Bronchial epithelial cell (primary cell): ENCODE measurements at regions not wholly inside any gene's neighbourhood (a gene's known extent, or its start where the extent isn't known, plus 50 kb on each side); places are given as distances from the start of the nearest gene placed in this dataset.

Experiments used
- DNase-seq: peaks from one replicate; pipeline ENCODE4 v3.0.0-alpha.2; 2010; ENCODE audit warnings: low read depth
- FAIRE-seq: peaks from 2 replicates; lab custom pipeline; 2011; peaks lifted over from hg19 to GRCh38; lab: Jason Lieb, UNC
- H3K27me3 ChIP-seq: 2 replicates; pipeline ENCODE4 v1.5.1; 2011; ENCODE audit warnings: low read length; ENCODE audit not compliant: control insufficient read depth, insufficient read depth
- H3K36me3 ChIP-seq: 2 replicates; pipeline ENCODE4 v1.5.1; 2011; ENCODE audit warnings: low read length; ENCODE audit not compliant: control insufficient read depth, insufficient read depth
- H3K4me3 ChIP-seq: 2 replicates; pipeline ENCODE4 v1.5.1; 2011; ENCODE audit warnings: mild to moderate bottlenecking, low read depth, low read length, control low read depth
- CTCF ChIP-seq: IDR thresholded peaks from 2 replicates; pipeline ENCODE4 v1.5.1; 2011; ENCODE audit warnings: mild to moderate bottlenecking, moderate library complexity, low read length, control low read depth, inconsistent platforms; ENCODE audit not compliant: insufficient read depth, severe bottlenecking

DNA sequence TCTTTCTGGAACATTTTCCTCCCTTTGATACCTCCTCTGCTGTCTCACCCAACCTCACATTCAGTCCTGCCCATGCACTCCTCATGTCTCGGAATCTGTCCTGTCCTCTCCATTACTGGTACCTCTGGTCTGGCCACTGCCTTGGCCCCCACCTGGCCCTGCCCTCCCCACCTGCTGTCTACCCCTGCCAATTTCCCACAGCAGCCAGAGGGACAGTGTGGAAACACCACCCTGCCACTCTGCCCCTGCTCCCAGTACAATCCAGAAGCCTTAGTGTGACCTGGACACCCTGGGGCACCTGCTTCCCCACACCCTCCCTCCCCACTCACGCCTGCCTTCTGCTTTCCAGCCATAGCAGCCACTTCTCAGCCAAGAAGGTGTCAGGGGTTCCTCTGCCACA, 534.4 kb downstream of the MATN1 start:
- no peak for TF ChIP-seq CTCF
- FAIRE-seq (no peak), DNase-seq (no peak)
- H3K27me3 ChIP-seq: no peaks in the 10 kb centered on the region
- no peaks in the 10 kb centered on the region for H3K36me3 ChIP-seq
- H3K4me3 ChIP-seq: no peak overlapping the region

DNA sequence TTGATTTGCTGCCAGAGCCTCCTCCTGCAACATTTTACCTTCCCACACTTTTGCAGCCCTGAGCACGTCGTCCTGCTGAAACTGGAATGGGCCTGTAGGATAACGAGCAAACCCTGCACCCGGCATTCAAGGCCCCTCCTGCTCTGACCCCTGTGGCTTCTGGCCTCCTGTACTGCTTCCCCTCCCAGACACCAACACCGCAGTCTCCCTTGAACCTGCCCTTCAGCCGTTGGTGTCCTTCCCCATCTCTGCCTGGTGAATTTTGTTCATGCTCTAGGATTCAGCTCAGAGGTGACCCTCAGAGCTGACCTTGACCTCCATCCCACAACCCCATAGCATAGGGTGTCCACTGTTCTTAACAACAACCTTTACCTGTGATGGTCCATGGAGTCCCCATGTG, 535.1 kb downstream of the MATN1 start:
- peak; percentile 23 for FAIRE-seq
- Histone ChIP-seq H3K36me3 (no peaks in the 10 kb centered on the region), H3K4me3 (no peak overlapping the region), H3K27me3 (no peaks in the 10 kb centered on the region)
- no peak for TF ChIP-seq CTCF
- no peak for DNase-seq

DNA sequence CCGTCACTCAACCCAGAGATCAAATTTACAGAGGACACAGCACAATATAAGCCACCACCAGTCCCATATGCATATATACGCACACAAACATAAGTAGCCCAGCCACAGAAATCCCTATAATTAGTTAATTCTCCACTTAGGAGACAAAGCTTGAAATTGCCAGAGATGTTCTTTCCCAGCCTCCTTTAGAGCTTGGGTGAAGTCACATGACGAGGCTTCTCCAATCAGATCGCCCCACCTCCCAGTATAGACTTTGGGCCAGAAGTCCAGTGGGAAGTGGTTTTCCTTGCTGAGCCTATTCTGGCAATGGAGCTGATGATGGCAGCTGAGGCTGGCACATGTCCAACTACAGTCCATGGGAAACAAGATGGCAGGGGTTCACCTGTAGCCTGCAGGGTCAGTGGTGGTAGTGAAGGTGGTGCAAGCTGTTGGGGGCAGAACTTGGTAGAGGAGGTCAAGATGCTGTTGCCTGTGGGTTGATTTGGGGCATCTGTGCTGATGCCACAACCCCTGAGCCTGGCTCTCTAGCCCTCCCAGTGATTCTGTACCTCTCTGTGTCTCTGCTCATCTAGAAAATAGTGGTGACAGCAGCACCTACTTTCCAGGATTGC, 535.9 kb downstream of the MATN1 start:
- no peak for FAIRE-seq
- H3K4me3 ChIP-seq: no peak overlapping the region
- no peaks in the 10 kb centered on the region for H3K36me3 ChIP-seq
- no peak for DNase-seq
- no peak for TF ChIP-seq CTCF
- H3K27me3 ChIP-seq: no peaks in the 10 kb centered on the region

GRCh38 chr1:30186586-30186985, 536.8 kb downstream of the MATN1 start:
- TF ChIP-seq CTCF: no peak
- no peak for FAIRE-seq
- H3K4me3 ChIP-seq: no peak overlapping the region
- no peak for DNase-seq
- H3K36me3 ChIP-seq: no peaks in the 10 kb centered on the region
- no peaks in the 10 kb centered on the region for H3K27me3 ChIP-seq

GRCh38 chr1:30185809-30186208, 537.6 kb downstream of the MATN1 start:
- H3K36me3 ChIP-seq: no peaks in the 10 kb centered on the region
- no peak overlapping the region for H3K4me3 ChIP-seq
- no peak for TF ChIP-seq CTCF
- no peaks in the 10 kb centered on the region for H3K27me3 ChIP-seq
- FAIRE-seq (no peak), DNase-seq (no peak)

GRCh38 chr1:30185313-30185712, 538.1 kb downstream of the MATN1 start:
- no peak for TF ChIP-seq CTCF
- no peak overlapping the region for H3K4me3 ChIP-seq
- FAIRE-seq (no peak), DNase-seq (no peak)
- H3K27me3 ChIP-seq: no peaks in the 10 kb centered on the region
- no peaks in the 10 kb centered on the region for H3K36me3 ChIP-seq
